HG03469 (cell line): ENCODE measurements at regions not wholly inside any gene's neighbourhood (a gene's known extent, or its start where the extent isn't known, plus 50 kb on each side); places are given as distances from the start of the nearest gene placed in this dataset.

Experiments used
- ATAC-seq: cut with Tn5 transposase; IDR thresholded peaks from one replicate; pipeline ENCODE4 v1.9.1; 2021; ENCODE audit warnings: mild to moderate bottlenecking, moderate library complexity, moderate number of reproducible peaks; ENCODE audit not compliant: unreplicated experiment

GRCh38 chr4:155564880-155565279, 101.8 kb upstream of the GUCY1A1 start:
- no peak for ATAC-seq

- no peak for ATAC-seq
Measured at GRCh38 chr4:155564086-155564485, 102.6 kb upstream of the GUCY1A1 start.

GRCh38 chr4:155559915-155560314, 106.7 kb upstream of the GUCY1A1 start:
- ATAC-seq: no peak

- ATAC-seq: no peak
Measured at GRCh38 chr4:155552180-155552579, 114.5 kb upstream of the GUCY1A1 start.

GRCh38 chr4:155548173-155548572, 118.5 kb upstream of the GUCY1A1 start:
- ATAC-seq: no peak

GRCh38 chr4:155546451-155546850, 120.2 kb upstream of the GUCY1A1 start:
- no peak for ATAC-seq

- ATAC-seq: no peak
Measured at GRCh38 chr4:155545456-155545855, 121.2 kb upstream of the GUCY1A1 start.

GRCh38 chr4:155544547-155544946, 122.1 kb upstream of the GUCY1A1 start:
- ATAC-seq: no peak

- ATAC-seq: no peak
Measured at GRCh38 chr4:155543126-155543765, 123.4 kb upstream of the GUCY1A1 start.

GRCh38 chr4:155542415-155542814, 124.2 kb upstream of the GUCY1A1 start:
- no peak for ATAC-seq

GRCh38 chr4:155541716-155542115, 124.9 kb upstream of the GUCY1A1 start:
- ATAC-seq: no peak

GRCh38 chr4:155540698-155541097, 126.0 kb upstream of the GUCY1A1 start:
- ATAC-seq: no peak

- ATAC-seq: no peak
Measured at GRCh38 chr4:155539746-155540145, 126.9 kb upstream of the GUCY1A1 start.

GRCh38 chr4:155535802-155536454, 130.7 kb upstream of the GUCY1A1 start:
- ATAC-seq: no peak

GRCh38 chr4:155532373-155533085, 134.1 kb upstream of the GUCY1A1 start:
- no peak for ATAC-seq

GRCh38 chr4:155530857-155531256, 135.8 kb upstream of the GUCY1A1 start:
- ATAC-seq: no peak

GRCh38 chr4:155530290-155530689, 136.4 kb upstream of the GUCY1A1 start:
- no peak for ATAC-seq

GRCh38 chr4:155529716-155530115, 136.9 kb upstream of the GUCY1A1 start:
- ATAC-seq: no peak

GRCh38 chr4:155529272-155529671, 137.4 kb upstream of the GUCY1A1 start:
- ATAC-seq: no peak

GRCh38 chr4:155526452-155527169, 140.0 kb upstream of the GUCY1A1 start:
- no peak for ATAC-seq

GRCh38 chr4:155524926-155525455, 141.7 kb upstream of the GUCY1A1 start:
- no peak for ATAC-seq
